Esophagus muscularis mucosa (tissue), 3 donors: ENCODE measurements at regions not wholly inside any gene's neighbourhood (a gene's known extent, or its start where the extent isn't known, plus 50 kb on each side); places are given as distances from the start of the nearest gene placed in this dataset.

Experiments
- POLR2A ChIP-seq: fragments of 450-650 bp; IDR thresholded peaks from one replicate; pipeline ENCODE4 v1.6.1; 2017; ENCODE audit warnings: antibody characterized with exemption, moderate library complexity, mild to moderate bottlenecking, low read depth
- POLR2AphosphoS5 ChIP-seq, 2 donors: sonication (generic); formaldehyde crosslinking; IDR thresholded peaks; one replicate each; pipeline ENCODE4 v1.6.1; 2017; ENCODE audit warnings: antibody characterized with exemption in 2 of 2
- TF ChIP-seq, protein P1 (sequence below), 3 experiments: fragments of 200-600 bp in 2 of 3; fragments of 450-650 bp in 1 of 3; sonication (generic) in 2 of 3; IDR thresholded peaks; one replicate each; pipeline ENCODE4 v1.5.1; 2017 to 2019; ENCODE audit warnings: antibody characterized with exemption in 3 of 3, mild to moderate bottlenecking in 2 of 3, moderate library complexity in 1 of 3

GRCh38 chr1:182003025-182003725 lies 58.3 kb downstream of the ZNF648 start:
- TF ChIP-seq POLR2A (no peak), POLR2AphosphoS5 (IDR thresholded peaks at IDR 0.05) (no peak)
- TF ChIP-seq, protein P1, sequence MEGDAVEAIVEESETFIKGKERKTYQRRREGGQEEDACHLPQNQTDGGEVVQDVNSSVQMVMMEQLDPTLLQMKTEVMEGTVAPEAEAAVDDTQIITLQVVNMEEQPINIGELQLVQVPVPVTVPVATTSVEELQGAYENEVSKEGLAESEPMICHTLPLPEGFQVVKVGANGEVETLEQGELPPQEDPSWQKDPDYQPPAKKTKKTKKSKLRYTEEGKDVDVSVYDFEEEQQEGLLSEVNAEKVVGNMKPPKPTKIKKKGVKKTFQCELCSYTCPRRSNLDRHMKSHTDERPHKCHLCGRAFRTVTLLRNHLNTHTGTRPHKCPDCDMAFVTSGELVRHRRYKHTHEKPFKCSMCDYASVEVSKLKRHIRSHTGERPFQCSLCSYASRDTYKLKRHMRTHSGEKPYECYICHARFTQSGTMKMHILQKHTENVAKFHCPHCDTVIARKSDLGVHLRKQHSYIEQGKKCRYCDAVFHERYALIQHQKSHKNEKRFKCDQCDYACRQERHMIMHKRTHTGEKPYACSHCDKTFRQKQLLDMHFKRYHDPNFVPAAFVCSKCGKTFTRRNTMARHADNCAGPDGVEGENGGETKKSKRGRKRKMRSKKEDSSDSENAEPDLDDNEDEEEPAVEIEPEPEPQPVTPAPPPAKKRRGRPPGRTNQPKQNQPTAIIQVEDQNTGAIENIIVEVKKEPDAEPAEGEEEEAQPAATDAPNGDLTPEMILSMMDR (IDR thresholded peaks at IDR 0.05), result no peak
